Naive thymus-derived CD8-positive, alpha-beta T cell (primary cell): ENCODE measurements at regions not wholly inside any gene's neighbourhood (a gene's known extent, or its start where the extent isn't known, plus 50 kb on each side); places are given as distances from the start of the nearest gene placed in this dataset.
A peak's percentile ranks its signal among the peaks of the same experiment; 100 is the strongest.

Experiments used
- ATAC-seq, 2 donors: fragments of 150-1000 bp; cut with Tn5 transposase in 1 of 2; sonication (Bioruptor Pico), chemical (Tn5 transposase) in 1 of 2; 1 replicate in 1 of 2; 2 replicates in 1 of 2; pipeline ENCODE4 v1.10.0; 2021; ENCODE audit warnings: mild to moderate bottlenecking in 2 of 2, moderate library complexity in 2 of 2
- POLR2A ChIA-PET: fragments of 350-600 bp; sonication (Branson Sonifier 250); formaldehyde crosslinking; loops from one replicate; lab custom pipeline; 2021; ENCODE audit warnings: antibody characterized with exemption; lab: Charles Lee
- DNase-seq, 10 donors: peaks; one replicate each; pipeline versions ENCODE4 v3.0.0 to v3.0.0-alpha.2; 2020 to 2022
- H3K27ac Mint-ChIP-seq, 10 donors: one replicate each; pipeline ENCODE4 v1.8.0; 2020 to 2022; ENCODE audit warnings: mild to moderate bottlenecking in 10 of 10, mixed read lengths in 10 of 10, moderate library complexity in 4 of 10, inconsistent platforms in 1 of 10
- H3K27me3 Mint-ChIP-seq, 5 donors: one replicate each; pipeline ENCODE4 v1.8.0; 2021 to 2022; ENCODE audit warnings: mixed read lengths in 5 of 5
- H3K36me3 Mint-ChIP-seq, 3 donors: one replicate each; pipeline ENCODE4 v1.8.0; 2020 to 2022; ENCODE audit warnings: mixed read lengths in 3 of 3, mild to moderate bottlenecking in 2 of 3, inconsistent platforms in 1 of 3
- H3K4me1 Mint-ChIP-seq, 4 donors: one replicate each; pipeline ENCODE4 v1.8.0; 2021 to 2022; ENCODE audit warnings: mixed read lengths in 4 of 4
- H3K4me3 Mint-ChIP-seq, 10 donors: one replicate each; pipeline ENCODE4 v1.8.0; 2020 to 2022; ENCODE audit warnings: mild to moderate bottlenecking in 10 of 10, mixed read lengths in 10 of 10, moderate library complexity in 6 of 10, inconsistent platforms in 1 of 10
- H3K9me3 Mint-ChIP-seq, 9 donors: one replicate each; pipeline ENCODE4 v1.8.0; 2020 to 2022; ENCODE audit warnings: mixed read lengths in 9 of 9, mild to moderate bottlenecking in 3 of 9, inconsistent platforms in 1 of 9, moderate library complexity in 1 of 9

- ATAC-seq (no peak), DNase-seq (no peak)
- POLR2A ChIA-PET = no interaction called here
- H3K27ac Mint-ChIP-seq = no peak overlapping the region
- H3K36me3 Mint-ChIP-seq = no peaks in the 10 kb centered on the region
- no peaks in the 10 kb centered on the region for H3K4me1 Mint-ChIP-seq
- no peak overlapping the region for H3K4me3 Mint-ChIP-seq
- no peaks in the 10 kb centered on the region for H3K27me3 Mint-ChIP-seq
- no peaks in the 10 kb centered on the region for H3K9me3 Mint-ChIP-seq
Measured at GRCh38 chrX:69079268-69079667, 86.0 kb downstream of the PJA1 start.

GRCh38 chrX:69077895-69078455, 87.3 kb downstream of the PJA1 start:
- POLR2A ChIA-PET = no interaction called here

GRCh38 chrX:69076088-69076487, 89.2 kb downstream of the PJA1 start:
- DNase-seq (no peak), ATAC-seq (no peak)
- no peak overlapping the region for H3K4me3 Mint-ChIP-seq

More at GRCh38 chrX:69077895-69078455, 87.3 kb downstream of the PJA1 start:
- no peak overlapping the region for H3K4me3 Mint-ChIP-seq
- H3K4me1 Mint-ChIP-seq = no peaks in the 10 kb centered on the region
- H3K27me3 Mint-ChIP-seq = no peaks in the 10 kb centered on the region
- peak overlapping the region in 1 of 10 donors; percentile 22 for H3K27ac Mint-ChIP-seq
- no peaks in the 10 kb centered on the region for H3K36me3 Mint-ChIP-seq
- DNase-seq (no peak), ATAC-seq (no peak)
- no peaks in the 10 kb centered on the region for H3K9me3 Mint-ChIP-seq

GRCh38 chrX:69074726-69075125, 90.5 kb downstream of the PJA1 start:
- ATAC-seq = no peak
- no peak for DNase-seq
- POLR2A ChIA-PET = no interaction called here
- Mint-ChIP-seq H3K9me3 (no peaks in the 10 kb centered on the region), H3K27me3 (no peaks in the 10 kb centered on the region), H3K4me1 (no peaks in the 10 kb centered on the region), H3K4me3 (no peak overlapping the region), H3K36me3 (no peaks in the 10 kb centered on the region), H3K27ac (no peak overlapping the region)

More at GRCh38 chrX:69076088-69076487, 89.2 kb downstream of the PJA1 start:
- Mint-ChIP-seq H3K36me3 (no peaks in the 10 kb centered on the region), H3K27ac (no peak overlapping the region), H3K9me3 (no peaks in the 10 kb centered on the region), H3K27me3 (no peaks in the 10 kb centered on the region), H3K4me1 (no peaks in the 10 kb centered on the region)
- POLR2A ChIA-PET = no interaction called here

GRCh38 chrX:69073721-69074120, 91.5 kb downstream of the PJA1 start:
- no peaks in the 10 kb centered on the region for H3K36me3 Mint-ChIP-seq
- ATAC-seq (no peak), DNase-seq (no peak)
- POLR2A ChIA-PET = no interaction called here
- no peaks in the 10 kb centered on the region for H3K9me3 Mint-ChIP-seq
- no peaks in the 10 kb centered on the region for H3K27me3 Mint-ChIP-seq
- no peak overlapping the region for H3K27ac Mint-ChIP-seq
- H3K4me3 Mint-ChIP-seq = no peak overlapping the region
- no peaks in the 10 kb centered on the region for H3K4me1 Mint-ChIP-seq

GRCh38 chrX:69073241-69073640, 92.0 kb downstream of the PJA1 start:
- DNase-seq = no peak
- H3K4me1 Mint-ChIP-seq = no peaks in the 10 kb centered on the region
- no peaks in the 10 kb centered on the region for H3K27me3 Mint-ChIP-seq
- ATAC-seq = no peak
- H3K9me3 Mint-ChIP-seq = no peaks in the 10 kb centered on the region
- H3K36me3 Mint-ChIP-seq = no peaks in the 10 kb centered on the region
- POLR2A ChIA-PET = no interaction called here
- no peak overlapping the region for H3K27ac Mint-ChIP-seq
- H3K4me3 Mint-ChIP-seq = no peak overlapping the region

- no peaks in the 10 kb centered on the region for H3K4me1 Mint-ChIP-seq
- no peaks in the 10 kb centered on the region for H3K9me3 Mint-ChIP-seq
- ATAC-seq = no peak
- no peak overlapping the region for H3K4me3 Mint-ChIP-seq
- no peaks in the 10 kb centered on the region for H3K27me3 Mint-ChIP-seq
- POLR2A ChIA-PET = no interaction called here
- no peak for DNase-seq
- H3K36me3 Mint-ChIP-seq = no peaks in the 10 kb centered on the region
- no peak overlapping the region for H3K27ac Mint-ChIP-seq
Measured at GRCh38 chrX:69072486-69073006, 92.7 kb downstream of the PJA1 start.

GRCh38 chrX:69070949-69071650, 94.2 kb downstream of the PJA1 start:
- no peaks in the 10 kb centered on the region for H3K9me3 Mint-ChIP-seq
- DNase-seq = no peak
- no peak for ATAC-seq
- H3K36me3 Mint-ChIP-seq = no peaks in the 10 kb centered on the region
- no peaks in the 10 kb centered on the region for H3K27me3 Mint-ChIP-seq
- H3K4me3 Mint-ChIP-seq = no peak overlapping the region
- H3K27ac Mint-ChIP-seq = no peak overlapping the region
- no peaks in the 10 kb centered on the region for H3K4me1 Mint-ChIP-seq
- POLR2A ChIA-PET = no interaction called here

- Mint-ChIP-seq H3K9me3 (no peaks in the 10 kb centered on the region), H3K27ac (no peak overlapping the region), H3K4me1 (no peaks in the 10 kb centered on the region), H3K36me3 (no peaks in the 10 kb centered on the region), H3K4me3 (no peak overlapping the region), H3K27me3 (no peaks in the 10 kb centered on the region)
- DNase-seq (no peak), ATAC-seq (no peak)
- POLR2A ChIA-PET = no interaction called here
Measured at GRCh38 chrX:69069876-69070275, 95.4 kb downstream of the PJA1 start.

GRCh38 chrX:69069086-69069445, 96.2 kb downstream of the PJA1 start:
- POLR2A ChIA-PET = no interaction called here
- Mint-ChIP-seq H3K4me3 (no peak overlapping the region), H3K4me1 (no peaks in the 10 kb centered on the region), H3K27ac (no peak overlapping the region), H3K36me3 (no peaks in the 10 kb centered on the region), H3K27me3 (no peaks in the 10 kb centered on the region), H3K9me3 (peaks cover 0 to 3% (median 0%) of the 10 kb centered on the region in 9 donors)
- ATAC-seq (no peak), DNase-seq (no peak)

GRCh38 chrX:69068301-69069085, 96.8 kb downstream of the PJA1 start:
- Mint-ChIP-seq H3K4me1 (no peaks in the 10 kb centered on the region), H3K9me3 (peaks cover 0 to 7% (median 0%) of the 10 kb centered on the region in 9 donors), H3K27ac (no peak overlapping the region)

GRCh38 chrX:69067841-69068240, 97.4 kb downstream of the PJA1 start:
- no peak for DNase-seq
- POLR2A ChIA-PET = no interaction called here
- H3K4me1 Mint-ChIP-seq = no peaks in the 10 kb centered on the region
- H3K27ac Mint-ChIP-seq = no peak overlapping the region
- ATAC-seq = no peak
- peaks cover 0 to 7% (median 0%) of the 10 kb centered on the region in 9 donors for H3K9me3 Mint-ChIP-seq
- H3K27me3 Mint-ChIP-seq = no peaks in the 10 kb centered on the region
- no peak overlapping the region for H3K4me3 Mint-ChIP-seq
- no peaks in the 10 kb centered on the region for H3K36me3 Mint-ChIP-seq

More at GRCh38 chrX:69068301-69069085, 96.8 kb downstream of the PJA1 start:
- H3K36me3 Mint-ChIP-seq = no peaks in the 10 kb centered on the region
- H3K27me3 Mint-ChIP-seq = no peaks in the 10 kb centered on the region
- POLR2A ChIA-PET = no interaction called here
- H3K4me3 Mint-ChIP-seq = no peak overlapping the region
- DNase-seq (no peak), ATAC-seq (no peak)

- POLR2A ChIA-PET = no interaction called here
- no peaks in the 10 kb centered on the region for H3K36me3 Mint-ChIP-seq
- H3K4me3 Mint-ChIP-seq = no peak overlapping the region
- H3K9me3 Mint-ChIP-seq = peaks cover 0 to 7% (median 0%) of the 10 kb centered on the region in 9 donors
- no peak overlapping the region for H3K27ac Mint-ChIP-seq
- DNase-seq (no peak), ATAC-seq (no peak)
- no peaks in the 10 kb centered on the region for H3K4me1 Mint-ChIP-seq
- H3K27me3 Mint-ChIP-seq = no peaks in the 10 kb centered on the region
Measured at GRCh38 chrX:69066966-69067525, 98.2 kb downstream of the PJA1 start.
